ENCODE measurements at regions not wholly inside any gene's neighbourhood (a gene's known extent, or its start where the extent isn't known, plus 50 kb on each side); places are given as distances from the start of the nearest gene placed in this dataset.

DNA sequence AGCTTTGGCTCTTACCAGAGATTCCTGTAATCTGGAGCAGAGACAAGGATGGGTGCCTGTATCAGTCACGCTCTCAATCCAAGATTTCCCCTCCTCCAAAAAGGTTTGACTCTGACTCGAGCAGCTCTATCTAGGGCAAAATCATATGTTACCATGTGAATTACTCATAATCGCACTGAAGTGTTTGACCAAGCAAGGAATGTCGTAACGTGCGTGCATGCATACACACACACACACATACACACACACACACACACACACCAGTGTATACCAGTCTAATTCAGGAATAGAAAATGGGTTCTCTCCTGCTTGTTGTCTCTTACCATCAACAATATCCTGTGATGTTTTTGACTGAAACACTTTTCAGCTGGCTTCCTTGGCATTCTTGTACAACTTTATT, 835.1 kb downstream of the KCNJ2 start:
- Histone ChIP-seq H3K27me3 (peaks cover 8% of the 10 kb centered on the region), H3K9me3 (no peaks in the 10 kb centered on the region), H3K4me1 (no peaks in the 10 kb centered on the region), H3K27ac (no peak overlapping the region), H3K4me3 (no peak overlapping the region), H3K36me3 (no peaks in the 10 kb centered on the region)
- TF ChIP-seq, protein P1, sequence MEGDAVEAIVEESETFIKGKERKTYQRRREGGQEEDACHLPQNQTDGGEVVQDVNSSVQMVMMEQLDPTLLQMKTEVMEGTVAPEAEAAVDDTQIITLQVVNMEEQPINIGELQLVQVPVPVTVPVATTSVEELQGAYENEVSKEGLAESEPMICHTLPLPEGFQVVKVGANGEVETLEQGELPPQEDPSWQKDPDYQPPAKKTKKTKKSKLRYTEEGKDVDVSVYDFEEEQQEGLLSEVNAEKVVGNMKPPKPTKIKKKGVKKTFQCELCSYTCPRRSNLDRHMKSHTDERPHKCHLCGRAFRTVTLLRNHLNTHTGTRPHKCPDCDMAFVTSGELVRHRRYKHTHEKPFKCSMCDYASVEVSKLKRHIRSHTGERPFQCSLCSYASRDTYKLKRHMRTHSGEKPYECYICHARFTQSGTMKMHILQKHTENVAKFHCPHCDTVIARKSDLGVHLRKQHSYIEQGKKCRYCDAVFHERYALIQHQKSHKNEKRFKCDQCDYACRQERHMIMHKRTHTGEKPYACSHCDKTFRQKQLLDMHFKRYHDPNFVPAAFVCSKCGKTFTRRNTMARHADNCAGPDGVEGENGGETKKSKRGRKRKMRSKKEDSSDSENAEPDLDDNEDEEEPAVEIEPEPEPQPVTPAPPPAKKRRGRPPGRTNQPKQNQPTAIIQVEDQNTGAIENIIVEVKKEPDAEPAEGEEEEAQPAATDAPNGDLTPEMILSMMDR (IDR thresholded peaks at IDR 0.05), result no peak
- TF ChIP-seq POLR2A (IDR thresholded peaks at IDR 0.05) (no peak), POLR2AphosphoS5 (IDR thresholded peaks at IDR 0.05) (no peak), EP300 (IDR thresholded peaks at IDR 0.05) (no peak)
- DNase-seq (ENCODE audit: low spot score in 2 of 2), result no peak
- 87% methylated on average over 6 of the region's 6 CpGs for WGBS

DNA sequence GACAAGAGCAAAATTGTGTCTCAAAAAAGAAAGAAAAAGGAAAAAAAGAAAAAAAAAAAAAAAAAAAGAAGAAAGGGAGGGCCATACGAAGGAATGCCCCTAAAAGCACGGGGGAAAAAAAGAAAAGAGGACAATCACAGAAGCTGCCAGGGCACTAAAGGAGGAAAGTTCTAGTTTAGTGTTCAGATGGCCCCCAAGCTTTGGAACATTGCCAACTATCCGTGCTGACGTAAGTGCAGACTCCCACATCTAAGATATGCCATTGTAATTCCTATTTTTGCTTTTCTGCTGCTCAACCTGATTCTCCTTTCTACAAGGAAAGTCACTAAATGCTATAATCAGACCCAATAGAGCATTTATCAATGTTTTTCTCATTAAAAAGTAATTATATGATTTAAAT, 842.1 kb downstream of the KCNJ2 start:
- Histone ChIP-seq H3K27me3 (no peaks in the 10 kb centered on the region), H3K36me3 (no peaks in the 10 kb centered on the region), H3K27ac (no peak overlapping the region), H3K4me1 (no peaks in the 10 kb centered on the region), H3K4me3 (no peak overlapping the region), H3K9me3 (no peaks in the 10 kb centered on the region)
- DNase-seq (ENCODE audit: low spot score in 2 of 2), result no peak
- WGBS, result 36% methylated on average over 4 of the region's 4 CpGs
- TF ChIP-seq POLR2A (IDR thresholded peaks at IDR 0.05) (no peak), POLR2AphosphoS5 (IDR thresholded peaks at IDR 0.05) (no peak), EP300 (IDR thresholded peaks at IDR 0.05) (no peak)
- TF ChIP-seq, protein P1 (IDR thresholded peaks at IDR 0.05), result no peak

DNA sequence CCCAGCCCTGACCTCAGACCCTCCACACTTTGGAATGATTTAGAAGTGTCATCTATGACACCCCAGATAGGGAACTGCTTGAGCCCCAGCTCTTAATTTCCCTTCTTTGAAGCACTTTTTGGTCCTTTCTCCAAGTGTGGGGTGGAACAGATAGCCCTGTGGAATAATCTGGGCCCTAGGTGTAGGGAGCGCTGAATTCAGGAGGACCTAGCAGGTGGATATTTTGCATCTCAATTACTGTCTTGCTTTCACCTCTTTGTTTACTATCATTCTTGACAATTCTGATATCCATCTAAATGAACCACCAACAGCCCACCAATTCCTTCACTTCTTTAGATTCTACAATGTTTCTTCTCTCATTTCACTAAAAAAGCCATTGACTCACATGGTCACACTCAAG, 850.4 kb downstream of the KCNJ2 start:
- Histone ChIP-seq H3K27me3 (peaks cover 3% of the 10 kb centered on the region), H3K4me1 (no peaks in the 10 kb centered on the region), H3K4me3 (no peak overlapping the region), H3K27ac (no peak overlapping the region), H3K9me3 (no peaks in the 10 kb centered on the region), H3K36me3 (no peaks in the 10 kb centered on the region)
- TF ChIP-seq POLR2AphosphoS5 (IDR thresholded peaks at IDR 0.05) (no peak), POLR2A (IDR thresholded peaks at IDR 0.05) (no peak), EP300 (IDR thresholded peaks at IDR 0.05) (no peak)
- TF ChIP-seq, protein P1 (IDR thresholded peaks at IDR 0.05), result no peak
- WGBS, result 94% methylated on average over 1 of the region's 1 CpG
- no peak for DNase-seq (ENCODE audit: low spot score in 2 of 2)

DNA sequence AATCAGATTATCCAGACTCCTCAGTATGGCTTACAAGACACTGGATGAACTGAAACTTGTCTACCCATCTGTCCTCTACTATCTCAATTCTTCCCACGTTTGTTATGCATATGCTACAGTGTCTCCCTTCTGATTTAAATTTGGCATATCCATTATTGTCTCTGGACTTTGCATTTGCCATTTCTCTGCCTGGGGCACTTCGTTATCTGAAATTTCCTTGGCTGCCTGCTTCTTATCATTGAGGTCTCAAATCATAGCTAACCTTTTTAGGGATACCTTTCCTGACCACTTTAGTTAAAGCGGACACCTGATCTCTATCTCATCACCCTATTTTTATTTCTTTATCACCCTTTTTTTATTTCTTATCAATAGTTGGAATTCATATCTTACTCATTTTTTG, 853.4 kb downstream of the KCNJ2 start:
- no peak overlapping the region for H3K4me3 ChIP-seq
- no peak for DNase-seq (ENCODE audit: low spot score in 2 of 2)
- H3K36me3 ChIP-seq, result no peaks in the 10 kb centered on the region
- 65% methylated on average over 3 of the region's 3 CpGs for WGBS
- peaks cover 3% of the 10 kb centered on the region for H3K27me3 ChIP-seq
- no peaks in the 10 kb centered on the region for H3K4me1 ChIP-seq
- H3K9me3 ChIP-seq, result no peaks in the 10 kb centered on the region
- TF ChIP-seq, protein P1 (IDR thresholded peaks at IDR 0.05), result no peak
- no peak for TF ChIP-seq EP300 (IDR thresholded peaks at IDR 0.05)
- no peak for TF ChIP-seq POLR2AphosphoS5 (IDR thresholded peaks at IDR 0.05)
- TF ChIP-seq POLR2A (IDR thresholded peaks at IDR 0.05), result no peak
- H3K27ac ChIP-seq, result no peak overlapping the region

DNA sequence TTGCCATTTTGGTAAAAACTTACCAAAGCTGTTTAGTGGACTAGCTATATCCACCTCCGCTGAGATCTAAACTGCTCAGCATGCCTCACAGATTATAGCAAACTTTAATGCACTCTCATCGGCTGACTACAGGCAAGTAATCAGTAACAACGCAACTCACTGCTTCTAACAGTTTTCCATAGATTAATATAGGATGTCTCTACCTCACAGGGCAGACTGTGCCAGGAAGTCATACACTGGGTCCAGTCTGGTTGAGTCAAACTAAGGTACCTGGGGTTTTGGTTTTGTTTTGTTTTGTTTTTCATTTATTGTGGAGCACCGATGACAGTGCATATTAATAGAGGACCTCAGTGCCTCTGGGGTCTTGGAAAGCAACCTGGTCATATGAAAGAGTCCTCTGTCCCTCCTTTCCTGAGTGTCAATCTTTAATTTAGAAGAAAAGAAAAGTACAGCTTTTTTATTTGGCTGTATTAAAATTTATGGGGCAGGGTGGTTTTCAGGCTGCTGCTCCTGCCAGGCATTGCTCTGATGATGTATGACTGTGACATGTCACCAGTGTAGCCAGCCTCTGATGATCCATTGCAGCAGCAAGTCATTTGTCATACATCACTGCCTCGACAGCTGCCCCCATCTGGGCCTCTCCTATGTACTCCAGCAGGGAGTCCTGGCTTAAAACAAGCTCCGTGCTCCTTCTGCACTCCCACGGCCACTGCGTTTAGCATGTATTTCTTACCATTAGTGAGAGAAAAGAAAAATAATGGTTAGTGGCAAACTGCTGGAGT, 854.1 kb downstream of the KCNJ2 start:
- WGBS, result 53% methylated on average over 8 of the region's 8 CpGs
- H3K27ac ChIP-seq, result no peak overlapping the region
- H3K4me3 ChIP-seq, result no peak overlapping the region
- no peak for DNase-seq (ENCODE audit: low spot score in 2 of 2)
- peaks cover 5% of the 10 kb centered on the region for H3K27me3 ChIP-seq
- no peaks in the 10 kb centered on the region for H3K9me3 ChIP-seq
- no peaks in the 10 kb centered on the region for H3K36me3 ChIP-seq
- H3K4me1 ChIP-seq, result no peaks in the 10 kb centered on the region
- TF ChIP-seq EP300 (IDR thresholded peaks at IDR 0.05), result no peak
- TF ChIP-seq POLR2A (IDR thresholded peaks at IDR 0.05), result no peak
- no peak for TF ChIP-seq POLR2AphosphoS5 (IDR thresholded peaks at IDR 0.05)
- TF ChIP-seq, protein P1 (IDR thresholded peaks at IDR 0.05), result no peak
